Right renal cortex interstitium (tissue), 3 donors: ENCODE measurements at regions not wholly inside any gene's neighbourhood (a gene's known extent, or its start where the extent isn't known, plus 50 kb on each side); places are given as distances from the start of the nearest gene placed in this dataset.

Source experiments
- DNase-seq, 3 donors: peaks; one replicate each; pipeline ENCODE4 v3.0.0-alpha.2; 2013; ENCODE audit warnings: low read depth in 3 of 3, low spot score in 2 of 3

DNA sequence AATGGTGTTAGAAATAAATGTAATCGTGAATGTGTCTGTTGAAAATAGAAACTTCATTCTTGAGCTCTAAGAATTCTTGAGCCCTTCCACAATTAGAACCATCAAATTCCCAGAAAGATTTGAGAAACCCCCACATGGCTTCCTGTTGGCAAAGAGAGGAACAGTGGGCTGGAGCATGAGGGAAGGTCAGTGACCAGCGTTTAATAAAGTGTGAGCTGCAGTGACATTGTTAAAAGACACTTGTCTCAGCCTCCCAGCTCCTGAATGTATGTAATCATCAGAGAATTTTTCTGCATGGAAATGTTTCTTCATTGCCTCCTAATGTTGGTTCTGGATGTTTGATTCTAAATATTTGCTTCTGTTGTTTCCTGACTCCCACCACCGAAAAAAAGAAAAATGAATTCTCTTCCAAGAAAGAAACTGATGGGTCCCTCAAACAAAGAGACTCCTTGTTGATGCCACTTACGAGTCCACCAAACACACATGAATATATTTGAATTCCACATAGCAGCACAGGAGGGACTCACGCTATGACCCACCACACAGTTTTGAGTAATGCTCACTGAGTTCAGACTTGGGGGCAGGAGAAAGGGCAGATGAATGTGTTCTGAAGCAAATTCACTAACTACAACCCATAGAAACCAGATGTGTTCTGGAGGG lies 225.1 kb upstream of the KLHL29 start:
- DNase-seq = no peak

DNA sequence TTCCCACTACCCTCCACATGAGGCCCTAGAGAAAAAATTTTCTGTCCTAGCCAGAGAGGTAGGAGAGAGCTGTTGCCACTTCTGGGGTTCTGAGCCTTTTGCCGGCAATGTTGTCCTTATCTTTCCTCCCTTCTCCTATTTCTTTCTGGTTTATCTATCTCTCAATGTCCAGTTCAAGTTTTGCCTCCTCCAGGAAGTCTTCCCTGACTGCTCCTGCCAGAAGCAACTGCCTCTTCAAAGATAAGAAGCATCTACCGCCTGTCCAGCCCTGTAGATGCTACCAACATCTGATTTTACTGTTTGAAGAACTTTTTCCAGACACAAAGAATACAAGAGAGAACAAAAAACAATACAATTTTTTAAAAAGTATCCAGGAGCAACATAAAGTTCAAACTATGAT lies 220.8 kb upstream of the KLHL29 start:
- no peak for DNase-seq

DNA sequence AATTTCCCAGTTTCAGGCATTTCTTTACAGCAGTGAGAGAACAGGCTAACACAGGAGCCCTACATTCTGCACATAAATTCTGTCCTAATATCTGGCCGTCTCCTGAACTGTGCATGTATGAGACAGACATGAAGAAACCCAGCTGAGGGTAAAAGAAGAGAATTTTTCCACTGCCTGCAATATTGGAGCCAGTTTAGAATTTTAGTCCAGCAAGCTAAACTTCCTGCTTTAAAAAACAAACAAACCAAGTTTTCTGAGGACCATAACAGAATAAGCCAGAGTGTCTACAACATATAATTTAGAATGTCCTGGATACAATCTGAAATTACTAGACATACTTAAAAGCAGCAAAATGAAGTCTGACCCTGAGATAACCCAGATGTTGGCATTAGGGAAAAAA lies 215.1 kb upstream of the KLHL29 start:
- DNase-seq = no peak

DNA sequence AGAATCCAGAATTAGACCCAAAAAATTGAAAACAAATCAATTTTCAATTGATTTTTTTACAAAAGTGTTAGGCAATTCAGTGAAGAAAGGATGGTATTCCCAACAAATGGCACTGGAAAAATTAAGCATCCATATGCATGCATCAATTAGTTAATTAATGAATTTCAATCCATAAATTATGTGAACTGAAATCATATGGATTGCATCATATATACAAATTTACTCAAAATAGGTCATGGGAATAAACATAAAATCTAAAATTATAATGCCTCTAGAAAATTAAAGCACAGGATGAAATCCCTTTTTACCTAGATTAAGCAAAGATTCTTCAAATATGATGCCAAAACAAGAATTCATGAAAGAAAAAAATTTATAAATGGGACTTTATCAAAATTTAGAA lies 213.9 kb upstream of the KLHL29 start:
- no peak for DNase-seq

DNA sequence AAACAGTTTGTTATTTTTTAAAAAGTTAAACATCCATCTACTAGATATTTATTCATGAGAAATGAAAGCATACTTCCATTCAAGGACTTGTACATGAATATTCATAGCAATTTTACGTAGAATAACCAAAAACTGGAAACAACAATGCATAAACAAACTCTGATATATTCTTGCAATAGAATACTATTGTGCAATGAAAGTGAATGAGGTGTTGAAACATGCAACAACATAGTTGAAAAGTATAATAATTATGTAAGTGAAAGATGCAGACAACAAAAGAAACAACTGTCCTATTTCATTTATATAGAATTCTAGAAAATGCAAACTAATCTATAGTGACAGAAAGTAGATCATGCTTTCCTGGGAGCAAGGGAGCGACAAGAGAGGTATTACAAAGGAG lies 206.6 kb upstream of the KLHL29 start:
- no peak for DNase-seq

DNA sequence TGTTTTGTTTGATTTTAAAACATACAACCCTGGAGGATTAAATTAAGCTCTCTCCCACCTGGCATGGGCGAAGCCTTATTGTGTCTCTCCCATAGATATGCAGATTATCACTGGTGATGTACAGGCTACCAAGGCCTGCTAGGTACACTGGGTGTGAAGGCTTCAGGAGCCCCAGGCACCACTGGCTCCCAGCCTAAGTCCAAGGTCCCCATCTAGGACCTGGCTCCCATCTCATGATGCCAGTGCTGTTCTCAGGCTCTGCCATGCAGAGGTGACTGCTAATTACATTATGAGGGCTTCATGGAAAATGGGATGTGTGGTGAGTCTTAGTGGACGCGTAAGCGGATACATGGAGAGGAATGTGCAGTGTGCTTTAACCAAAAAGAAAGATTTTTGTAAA lies 201.2 kb upstream of the KLHL29 start:
- no peak for DNase-seq

DNA sequence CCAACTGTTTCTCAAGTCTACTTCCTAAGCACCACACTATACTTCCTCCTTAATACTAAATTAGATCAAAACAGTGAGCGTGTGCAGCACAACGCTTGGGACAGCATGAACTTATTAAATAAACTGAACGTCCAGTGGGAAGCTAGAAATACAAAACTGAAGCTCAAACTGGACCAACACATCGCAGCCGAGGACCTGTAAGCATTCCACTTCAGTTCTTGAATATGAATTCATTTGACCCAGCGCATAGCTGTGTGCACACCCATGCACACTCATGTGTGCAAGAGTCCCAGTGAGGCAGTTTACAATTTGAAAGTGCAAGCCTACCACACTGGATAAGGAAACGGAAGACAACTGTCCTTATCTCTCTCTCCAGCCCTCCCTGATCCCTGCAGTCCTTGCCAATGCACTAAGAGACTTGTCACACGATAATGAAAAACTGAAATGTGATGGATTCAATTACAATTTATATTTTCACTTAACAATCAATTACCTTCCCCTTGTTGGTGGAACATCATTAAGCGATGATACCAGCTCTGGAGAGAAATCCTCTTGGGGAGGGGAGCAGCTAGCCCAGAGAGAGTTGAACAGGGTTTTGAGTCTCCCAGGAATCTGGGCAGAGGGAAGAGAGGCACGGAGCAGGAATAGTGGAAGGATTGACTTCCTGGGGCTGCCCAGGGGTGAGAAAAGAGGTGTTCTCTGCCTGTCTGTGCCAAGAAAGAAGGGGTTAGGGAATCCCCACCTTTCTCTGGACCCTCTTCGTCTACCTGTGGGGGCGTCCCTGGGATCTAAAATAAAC lies 186.5 kb upstream of the KLHL29 start:
- DNase-seq = no peak

DNA sequence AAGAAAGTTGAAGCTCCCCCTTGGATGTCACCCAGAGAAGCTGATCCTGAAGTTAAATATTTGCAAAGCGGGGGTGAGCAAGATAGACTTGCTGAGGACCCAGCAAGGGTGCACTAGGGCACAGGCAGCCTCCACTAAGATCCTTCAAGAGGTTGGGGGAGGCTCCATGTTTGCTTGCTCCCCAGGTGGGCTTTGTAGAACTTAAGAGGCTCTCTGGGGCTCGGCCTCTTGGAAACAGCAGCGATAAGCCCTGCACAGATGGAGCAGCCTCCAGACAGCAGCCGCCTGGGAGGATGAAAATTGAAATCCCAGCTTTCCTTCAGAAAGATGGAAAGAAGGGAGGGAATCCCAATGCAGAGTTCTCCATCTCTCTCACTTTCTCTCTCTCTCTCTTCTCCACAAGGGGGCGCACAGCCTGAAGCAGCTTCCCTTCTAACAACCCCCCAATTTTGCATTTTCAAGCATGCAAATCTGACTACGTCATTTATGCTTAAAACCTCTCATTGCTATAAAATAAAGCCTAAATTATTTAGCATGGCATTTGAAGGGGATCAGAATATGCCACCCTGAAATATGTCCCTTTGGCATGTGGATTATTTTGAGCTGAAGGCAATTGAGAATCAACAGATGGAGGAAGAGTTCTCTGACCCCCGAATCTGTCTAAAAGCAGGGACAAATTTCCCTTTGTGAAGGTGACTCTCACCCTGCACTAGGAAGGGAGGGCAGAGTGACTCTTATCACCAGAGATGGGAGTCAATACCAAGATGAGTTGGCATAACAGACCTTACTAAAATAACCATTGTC lies 185.7 kb upstream of the KLHL29 start:
- DNase-seq = no peak

DNA sequence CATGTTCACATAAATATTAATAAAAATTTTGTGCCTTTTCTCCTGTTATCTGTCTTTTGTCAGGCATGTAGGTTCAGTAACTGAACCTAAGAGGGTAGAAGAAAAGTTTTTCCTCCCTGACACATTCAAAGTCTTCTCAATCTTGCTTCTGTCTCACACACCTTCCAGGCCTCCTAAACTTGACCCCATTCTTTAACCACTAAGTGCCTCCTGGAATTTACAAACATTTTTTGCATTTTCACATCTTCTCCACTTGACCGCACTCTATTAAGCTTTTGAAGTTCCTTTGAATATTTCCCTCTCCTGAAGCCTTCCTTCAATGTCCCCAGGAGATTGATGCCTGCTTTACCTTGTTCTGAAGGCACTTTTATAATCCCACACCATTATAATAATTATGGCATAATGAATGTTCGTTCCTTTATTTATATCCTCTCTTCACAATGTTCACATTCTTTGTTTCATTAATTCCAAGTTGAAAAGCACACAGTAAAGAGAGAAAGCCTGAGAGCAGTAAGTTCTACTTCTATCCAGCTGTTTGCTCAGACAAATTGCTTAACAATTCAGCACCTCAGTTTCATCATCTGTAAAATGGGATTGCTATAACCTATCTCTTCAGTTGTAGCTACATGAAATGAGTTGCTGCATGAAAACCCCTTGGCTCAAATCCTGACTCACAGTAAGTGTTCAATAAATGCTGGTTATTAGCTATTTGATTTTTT lies 184.8 kb upstream of the KLHL29 start:
- DNase-seq = no peak

DNA sequence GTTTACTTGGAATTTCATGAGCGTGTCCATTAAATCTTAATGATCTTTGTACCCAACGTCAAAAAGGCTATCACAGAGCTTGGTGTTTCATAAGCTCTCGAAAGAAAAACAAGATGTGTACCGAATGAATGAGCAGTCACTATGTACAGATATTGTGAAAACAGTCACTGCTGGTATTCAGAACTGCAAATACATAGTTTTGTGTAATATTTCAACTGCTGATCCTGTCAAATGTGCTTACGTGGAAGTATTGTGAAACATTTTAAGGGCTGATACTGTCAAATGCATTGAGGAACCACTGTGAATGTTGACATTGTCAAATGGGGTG lies 184.2 kb upstream of the KLHL29 start:
- no peak for DNase-seq

DNA sequence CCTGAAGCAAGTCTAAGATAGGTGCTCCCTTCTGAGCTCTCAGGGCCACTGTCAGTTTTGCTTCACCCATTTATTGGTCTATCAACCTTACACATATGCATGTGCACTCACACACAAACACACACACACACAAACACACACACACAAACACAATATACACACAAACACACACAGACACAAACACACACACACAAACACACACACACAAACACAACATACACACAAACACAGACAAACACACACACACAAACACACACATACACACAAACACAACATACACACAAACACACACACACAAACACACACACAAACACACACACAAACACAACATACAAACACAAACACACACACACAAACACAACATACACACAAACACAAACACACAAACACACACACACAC lies 181.6 kb upstream of the KLHL29 start:
- no peak for DNase-seq

DNA sequence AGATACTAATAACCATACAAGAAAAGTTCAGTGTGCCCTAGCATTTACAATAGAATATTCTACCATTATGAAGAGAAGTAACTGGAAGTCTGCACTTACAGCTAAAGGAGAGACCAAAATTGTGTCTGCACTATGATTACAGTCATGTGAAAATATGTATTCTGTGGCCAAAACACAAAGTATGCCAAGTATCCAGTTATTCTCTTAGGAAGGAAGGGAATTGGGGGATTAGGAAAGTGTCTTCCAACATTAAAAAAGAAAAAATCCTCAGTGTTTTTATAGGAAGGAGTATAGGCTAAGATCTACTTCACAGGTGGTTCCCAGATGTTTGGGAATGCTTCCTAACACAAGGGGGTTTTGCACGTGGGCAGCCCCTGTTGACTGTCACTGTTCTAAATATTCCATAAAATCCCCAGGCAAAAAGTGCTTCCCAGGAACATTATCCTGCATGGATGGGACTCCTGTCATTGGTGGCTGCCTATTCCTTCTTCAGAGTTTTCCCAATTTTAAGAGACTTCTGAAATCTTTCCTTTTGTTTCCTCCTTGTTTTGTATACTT lies 180.2 kb upstream of the KLHL29 start:
- DNase-seq = no peak

DNA sequence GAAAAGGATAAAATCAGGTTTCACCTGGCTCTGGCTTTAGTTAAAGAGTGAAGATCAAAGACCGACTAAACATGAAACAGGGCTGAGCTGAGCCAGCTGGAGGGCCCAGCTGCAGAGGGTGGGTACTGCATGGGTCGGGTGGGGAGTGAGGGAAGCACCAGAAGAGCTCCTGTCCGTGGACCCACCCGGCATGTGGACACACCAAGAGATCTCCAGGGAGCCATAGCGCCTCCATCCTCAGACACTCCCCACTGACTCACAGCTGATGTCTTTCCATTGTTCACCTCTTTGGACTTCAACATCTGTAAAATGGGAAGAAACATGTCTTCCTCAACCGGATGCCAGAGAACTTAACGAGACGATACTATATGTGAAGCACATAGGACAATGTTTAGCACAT lies 178.3 kb upstream of the KLHL29 start:
- DNase-seq = no peak

DNA sequence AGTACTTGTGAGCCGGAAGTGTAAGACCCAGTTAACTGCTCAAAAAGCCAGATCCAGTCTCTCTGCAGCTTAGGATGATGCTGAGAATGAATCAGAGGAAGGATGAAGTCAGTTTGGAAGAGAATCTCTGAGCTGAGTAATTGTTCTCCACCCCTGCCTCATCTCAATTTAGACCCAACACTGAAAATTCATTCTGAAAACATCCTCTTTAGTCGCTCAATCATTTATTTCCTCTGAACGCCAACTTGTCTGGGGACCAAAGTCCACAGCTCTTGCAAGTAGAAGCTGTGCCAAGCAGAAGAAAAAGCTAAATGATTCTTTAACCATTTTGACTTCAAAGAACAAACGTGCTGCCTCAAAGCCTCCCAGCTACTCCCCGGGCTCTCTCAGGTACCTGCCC lies 177.1 kb upstream of the KLHL29 start:
- DNase-seq = no peak

DNA sequence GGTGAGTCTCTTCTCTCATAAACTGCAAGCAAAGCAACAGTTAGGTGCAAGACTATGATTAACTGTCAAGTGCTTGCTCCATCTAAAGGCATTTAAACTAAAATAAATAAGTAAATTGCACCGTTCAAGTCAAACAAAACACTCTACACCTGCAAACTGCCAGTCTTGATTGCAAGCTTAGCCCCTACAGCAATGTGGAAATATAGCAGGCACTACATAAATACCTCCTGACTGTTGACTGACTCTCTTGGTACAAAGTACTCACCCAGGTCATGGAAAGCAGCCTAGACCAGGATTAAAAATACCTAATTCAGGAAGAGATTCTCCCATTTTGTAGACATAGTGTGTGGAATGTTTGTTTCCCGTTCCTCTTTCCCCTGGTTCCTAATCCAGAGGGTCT lies 176.6 kb upstream of the KLHL29 start:
- DNase-seq = no peak

DNA sequence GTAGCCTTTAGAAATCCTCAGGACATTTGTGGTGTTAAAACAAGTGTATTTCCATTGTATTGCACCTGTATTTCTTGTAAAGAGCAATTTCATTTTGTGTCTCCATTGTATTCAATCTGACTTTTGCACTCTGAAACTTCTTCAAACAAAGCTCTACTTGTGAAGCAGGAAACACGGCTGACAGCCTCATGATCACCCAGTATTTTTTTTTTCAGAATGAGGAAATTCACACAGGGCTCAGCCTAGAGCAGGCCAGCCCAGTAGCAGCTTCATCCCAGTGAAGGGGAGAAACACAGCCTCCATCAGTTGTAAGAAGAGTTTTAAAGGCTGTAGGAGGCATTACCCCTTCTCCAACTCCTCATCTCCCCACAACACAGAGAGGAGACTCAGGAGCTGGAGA lies 175.9 kb upstream of the KLHL29 start:
- DNase-seq = no peak

DNA sequence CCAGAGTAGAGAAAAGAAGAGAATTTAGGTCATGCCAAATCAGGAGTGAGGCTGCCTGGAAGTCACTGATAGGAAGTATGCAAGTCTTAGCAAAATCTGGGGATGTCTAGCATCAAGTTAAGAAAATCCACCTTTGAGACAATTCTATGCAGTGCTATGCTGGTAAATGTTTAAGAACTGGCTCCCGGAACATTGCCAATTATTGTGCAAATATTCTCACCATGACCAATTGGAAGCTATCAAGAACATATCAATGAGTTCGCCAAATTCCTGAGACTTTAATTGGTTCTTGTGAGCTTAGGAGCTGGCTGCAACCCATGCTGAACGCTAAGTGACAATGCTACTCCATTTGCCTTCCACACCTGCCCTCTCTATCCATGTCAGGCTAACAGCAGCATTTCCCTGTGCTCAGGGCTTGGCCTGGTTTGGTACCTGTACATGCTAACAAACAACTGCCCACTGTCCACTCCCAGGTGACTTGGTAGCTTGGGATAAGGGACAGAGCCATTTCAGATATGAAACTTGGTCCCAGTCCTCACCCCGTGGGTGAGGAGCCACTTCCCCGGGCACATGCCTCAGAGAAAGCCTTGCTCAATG lies 172.9 kb upstream of the KLHL29 start:
- DNase-seq = peak in 1 of 3 donors; percentile 21

DNA sequence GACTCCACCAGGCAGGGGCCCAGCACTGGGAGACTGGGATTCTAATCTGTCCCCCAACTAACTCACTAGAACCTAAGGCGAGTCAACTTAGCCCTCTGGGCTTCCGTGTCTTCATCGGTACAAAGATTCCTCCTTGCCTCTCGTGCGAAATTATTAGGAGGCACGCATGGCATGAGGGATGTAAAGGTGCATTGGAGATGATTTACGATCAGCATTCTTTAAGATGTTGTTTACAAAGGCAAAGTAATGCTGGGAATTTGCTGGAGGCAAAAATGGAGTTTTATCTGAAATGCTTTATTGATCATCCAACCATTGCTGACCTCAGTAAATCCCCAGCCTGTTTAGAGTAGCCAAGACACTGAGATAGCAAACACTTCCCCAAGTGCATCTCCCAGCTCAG lies 171.8 kb upstream of the KLHL29 start:
- no peak for DNase-seq

DNA sequence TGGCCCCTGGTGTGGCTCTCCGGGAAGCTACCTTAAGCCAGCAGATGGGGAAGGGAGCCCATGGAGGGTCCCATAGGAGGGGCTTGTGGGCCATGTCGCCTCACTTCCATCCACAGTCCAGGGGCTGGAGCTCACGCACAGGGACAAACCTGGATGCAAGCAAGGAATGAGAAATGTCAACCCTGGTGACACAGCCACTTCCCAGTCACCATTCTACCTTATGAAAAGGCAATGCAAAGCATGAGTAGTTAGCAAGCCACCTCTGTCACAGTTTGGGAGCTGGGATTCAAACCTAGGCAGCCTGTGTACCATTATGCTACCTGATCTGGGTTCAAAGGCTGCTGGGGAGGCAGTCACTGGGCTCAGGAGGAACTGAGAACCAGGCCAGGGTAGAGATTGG lies 170.0 kb upstream of the KLHL29 start:
- DNase-seq = no peak

DNA sequence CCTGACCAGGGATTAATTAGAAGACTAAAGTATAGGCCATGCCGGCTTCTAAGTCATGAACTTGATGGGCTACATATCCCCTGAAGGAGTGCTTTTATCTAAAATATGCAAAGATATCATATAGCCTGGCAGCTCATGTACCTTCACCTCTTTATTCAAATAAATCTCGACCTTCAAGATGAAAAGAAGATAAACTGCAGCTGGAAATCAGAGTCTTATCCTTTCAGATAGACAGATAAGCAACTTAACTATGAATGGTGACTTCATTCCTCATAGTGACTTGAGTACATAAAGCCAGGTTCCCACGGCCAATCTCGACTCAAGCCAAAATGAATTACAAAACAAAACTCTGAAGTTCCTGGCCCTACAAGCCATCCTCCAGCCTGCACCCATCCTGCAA lies 165.3 kb upstream of the KLHL29 start:
- DNase-seq = no peak
